ENCODE measurements at regions not wholly inside any gene's neighbourhood (a gene's known extent, or its start where the extent isn't known, plus 50 kb on each side); places are given as distances from the start of the nearest gene placed in this dataset.

GRCh38 chr18:47758000-47758399, 172.5 kb downstream of the SMAD2 start:
- DNase-seq, result no peak

DNA sequence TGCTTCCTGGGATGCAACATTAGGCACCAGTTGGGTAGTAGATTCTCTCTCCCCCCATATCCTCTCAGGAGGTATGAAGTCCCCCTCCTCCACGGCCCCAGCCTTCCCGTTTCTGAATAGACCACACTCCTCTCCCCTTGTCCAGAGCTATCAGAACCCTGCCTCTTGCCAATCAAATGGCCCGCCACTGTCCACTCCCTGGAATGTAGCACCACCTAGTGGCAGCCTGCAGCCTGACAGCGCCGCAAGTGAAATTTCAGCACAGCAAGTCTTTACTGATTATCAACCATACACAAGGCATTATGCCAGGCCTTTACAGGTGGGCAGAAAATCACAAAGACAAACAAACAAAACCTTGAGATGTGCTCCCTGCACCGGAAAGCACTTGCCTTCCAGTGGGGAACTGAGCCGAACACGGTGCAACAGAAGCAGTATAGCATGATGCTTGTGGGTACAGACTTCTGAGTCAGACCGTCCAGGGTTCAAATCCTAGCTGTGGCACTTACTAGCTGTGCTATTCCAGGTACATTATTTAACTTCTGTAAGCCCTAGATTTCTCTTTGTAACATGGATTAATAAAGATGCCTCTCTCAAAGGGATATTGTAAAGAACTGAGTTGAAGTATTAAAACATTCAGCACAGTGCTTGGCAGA, 174.0 kb downstream of the SMAD2 start:
- peak; percentile 64 for DNase-seq

DNA sequence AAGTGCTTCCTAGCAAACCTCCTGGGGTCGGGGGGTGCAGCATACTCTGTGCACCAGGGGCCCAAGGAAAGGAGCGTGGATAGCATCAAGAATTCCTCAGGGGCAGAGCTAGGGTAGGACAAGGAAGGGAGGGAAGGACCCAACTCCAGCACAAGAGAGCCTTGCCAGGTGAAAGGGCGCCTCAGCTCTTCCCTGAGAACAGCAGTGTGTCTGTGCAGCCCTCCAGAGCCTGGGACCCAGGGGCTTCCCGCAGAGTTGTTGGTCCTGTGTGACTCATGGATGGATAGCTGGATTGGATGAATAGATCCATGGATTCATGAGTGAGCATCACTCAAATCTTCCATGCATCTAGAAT, 175.4 kb downstream of the SMAD2 start:
- no peak for DNase-seq

- DNase-seq, result no peak
Measured at GRCh38 chr18:47754311-47755101, 176.0 kb downstream of the SMAD2 start.

- no peak for DNase-seq
Measured at GRCh38 chr18:47752796-47753645, 177.4 kb downstream of the SMAD2 start.

DNA sequence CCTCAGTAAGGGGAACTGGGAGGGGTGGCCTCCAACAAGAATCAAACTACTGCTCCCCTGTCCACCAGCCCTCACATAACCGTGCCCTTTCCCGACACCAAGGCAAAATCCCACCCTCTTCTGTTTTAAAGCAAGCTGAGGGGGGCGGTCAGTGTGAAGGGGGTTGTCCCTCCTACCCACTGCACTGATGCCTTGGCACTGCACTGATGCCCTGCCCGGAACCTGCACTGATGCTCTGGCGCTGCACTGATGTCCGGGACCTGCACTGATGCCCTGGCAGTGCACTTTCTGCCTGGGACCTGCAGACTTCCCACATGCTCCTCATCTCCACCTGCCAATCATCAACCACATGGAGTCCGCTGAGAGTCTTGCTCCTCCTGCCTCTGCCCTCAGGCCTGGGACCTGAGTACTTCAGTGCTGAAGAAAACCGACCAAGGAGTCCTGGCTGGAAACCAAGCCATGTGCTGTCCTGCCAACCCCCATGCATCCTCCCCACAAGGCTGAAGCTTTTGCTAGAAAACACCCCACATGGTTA, 179.5 kb downstream of the SMAD2 start:
- no peak for DNase-seq

- DNase-seq, result no peak
Measured at GRCh38 chr18:47749600-47749973, 180.9 kb downstream of the SMAD2 start.

DNA sequence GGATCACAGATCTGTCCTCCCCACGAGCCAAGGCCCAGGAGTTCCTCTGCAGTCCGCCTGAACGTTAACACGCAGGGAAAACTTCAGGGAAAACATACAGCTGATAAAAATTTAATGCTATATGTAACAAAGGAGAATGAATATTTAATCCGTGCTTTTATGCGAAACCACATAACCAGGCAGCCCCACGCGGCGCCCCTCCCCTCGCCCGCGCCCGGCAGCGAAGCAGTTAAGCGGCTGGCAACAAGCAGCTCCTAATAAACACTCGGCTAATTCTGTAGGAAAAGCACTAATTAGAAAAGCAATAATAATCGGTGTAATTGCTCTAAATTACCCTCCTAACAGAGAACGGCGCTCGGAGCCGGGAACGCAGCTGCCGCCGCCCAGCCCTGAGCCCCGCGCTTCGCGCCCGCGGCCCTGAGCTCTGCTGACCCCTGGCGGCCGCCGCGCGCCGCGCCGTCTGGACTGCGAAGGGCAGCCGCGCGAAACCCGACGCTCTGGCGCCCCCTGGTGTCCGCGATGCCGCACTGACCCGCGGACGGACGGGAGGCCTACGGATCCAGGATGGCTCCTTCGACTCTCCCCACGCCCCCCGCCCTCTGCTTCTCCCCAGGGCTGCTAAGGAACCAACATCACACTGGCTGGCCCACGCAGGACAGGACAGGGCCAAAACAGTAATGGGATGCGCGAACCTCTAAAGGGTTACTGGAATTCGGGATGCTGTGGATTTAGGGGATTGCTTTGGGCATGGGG, 181.4 kb downstream of the SMAD2 start:
- DNase-seq, result peak; percentile 76

DNA sequence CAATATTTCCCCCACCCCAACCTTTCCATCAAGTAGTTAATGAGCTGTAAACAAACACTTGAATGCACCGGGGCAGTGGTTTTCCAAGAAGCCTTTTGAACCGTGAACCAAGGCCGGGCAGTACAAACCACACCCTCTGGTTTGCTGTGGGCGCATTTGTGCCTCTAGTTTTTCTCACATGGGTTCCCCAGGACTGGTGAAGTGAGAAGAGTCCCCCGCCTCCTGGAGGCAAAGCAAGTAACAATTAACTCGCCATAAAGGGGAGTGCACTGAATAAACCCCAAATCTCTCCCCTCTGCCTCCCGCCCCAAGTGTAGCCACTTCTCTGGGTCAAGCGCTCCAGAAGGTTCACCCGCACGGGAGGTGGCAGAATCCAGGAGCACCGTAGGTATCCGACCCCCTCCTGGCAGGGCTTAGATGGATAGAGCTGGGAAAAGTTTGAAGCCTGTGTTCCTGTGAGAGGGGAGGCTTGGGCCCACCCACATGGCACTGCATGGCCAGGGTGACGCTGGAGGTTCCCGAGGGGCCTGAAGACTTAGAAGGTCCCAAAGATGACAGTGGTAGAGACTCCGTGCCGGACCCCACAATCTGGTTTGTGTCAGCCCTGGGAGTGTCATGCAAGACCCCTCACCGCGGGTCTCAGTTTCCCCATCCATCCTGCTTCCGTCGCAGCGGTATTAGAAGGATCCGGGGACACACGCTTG, 182.2 kb downstream of the SMAD2 start:
- no peak for DNase-seq

GRCh38 chr18:47747260-47747795, 183.1 kb downstream of the SMAD2 start:
- no peak for DNase-seq

DNA sequence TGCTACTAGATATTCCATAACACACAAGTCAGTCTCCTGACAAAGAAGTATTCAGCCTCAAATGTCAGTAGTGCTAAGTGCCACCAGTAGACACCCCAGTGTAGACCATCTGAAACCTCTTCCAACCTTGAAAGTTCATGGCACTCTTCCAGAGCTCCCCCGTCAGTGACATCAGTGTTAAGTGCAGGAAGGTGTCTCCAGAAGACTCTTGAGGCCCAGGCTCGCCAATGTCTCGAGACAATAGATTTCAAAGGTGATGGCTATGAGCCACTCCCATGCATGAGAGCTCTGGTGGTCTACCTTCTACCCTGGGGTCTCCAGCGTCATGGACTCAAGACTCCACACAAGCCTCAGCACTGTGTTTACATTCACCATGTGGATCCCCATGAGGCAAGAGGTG, 183.8 kb downstream of the SMAD2 start:
- DNase-seq, result no peak

DNA sequence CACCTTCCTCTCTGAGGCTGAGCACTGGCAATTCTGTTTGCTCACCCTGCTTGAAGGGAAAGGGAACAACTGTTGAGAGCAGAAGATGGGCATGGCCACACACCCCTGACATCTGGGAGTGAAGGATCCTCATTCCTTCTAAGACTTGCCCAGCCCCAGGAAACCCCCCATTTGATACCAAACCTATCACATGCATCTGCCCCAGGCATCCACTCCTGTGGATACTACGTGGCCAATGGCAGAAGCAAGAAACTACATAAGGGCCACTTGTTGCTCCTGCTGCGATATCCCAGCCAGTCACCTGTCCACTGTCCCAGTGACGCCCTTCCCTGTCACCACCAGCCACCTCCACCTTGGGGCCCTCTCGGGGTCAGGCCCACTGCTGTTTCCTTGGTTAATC, 185.2 kb downstream of the SMAD2 start:
- no peak for DNase-seq

DNA sequence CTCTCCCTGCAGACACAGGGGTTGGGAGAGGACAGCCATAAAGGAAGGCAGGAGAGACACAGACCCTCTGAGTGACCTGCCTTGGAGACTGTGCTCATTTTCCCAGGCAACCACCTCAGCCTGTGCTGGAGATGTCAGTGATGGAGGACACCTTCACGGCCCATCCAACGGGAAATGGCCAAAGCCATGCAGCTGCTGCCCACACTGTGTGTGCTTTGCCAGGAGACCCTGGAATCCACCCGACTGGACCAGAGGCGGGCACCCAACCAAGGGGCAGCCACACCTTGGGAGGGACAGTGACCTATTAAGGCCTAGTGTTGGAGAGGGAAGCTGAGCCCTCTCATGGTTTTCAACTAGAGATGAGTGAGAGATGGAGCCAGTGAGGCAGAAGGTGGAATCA, 192.5 kb downstream of the SMAD2 start:
- no peak for DNase-seq

DNA sequence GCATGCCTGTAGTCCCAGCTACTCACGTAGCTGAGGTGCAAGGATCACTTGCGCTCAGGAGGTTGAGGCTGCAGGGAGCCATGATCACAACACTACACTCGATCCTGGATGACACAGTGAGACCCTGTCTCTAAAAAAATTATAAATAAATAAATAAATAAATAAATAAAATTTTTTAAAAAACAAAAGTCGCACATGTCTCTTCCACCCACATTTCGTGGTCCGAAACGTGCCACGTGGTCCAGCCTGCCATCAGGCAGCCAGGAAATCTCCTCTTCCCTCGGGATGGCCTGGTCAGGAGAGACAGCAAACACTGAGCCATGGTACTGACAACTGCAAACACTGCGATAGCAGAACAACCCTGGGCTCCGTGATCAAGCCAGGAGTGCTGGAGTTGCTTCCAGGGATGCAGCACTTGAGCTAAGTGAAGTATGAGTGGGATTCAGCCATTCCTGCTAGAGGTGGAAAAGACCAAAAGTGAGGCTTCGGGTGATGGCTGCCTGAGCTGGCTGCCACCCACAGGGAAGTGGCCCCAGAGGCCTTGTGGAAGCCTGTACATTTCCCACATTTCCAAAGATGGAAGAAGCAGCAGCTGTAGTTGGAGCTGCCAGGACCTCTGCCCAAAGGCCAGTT, 193.1 kb downstream of the SMAD2 start:
- DNase-seq, result no peak

DNA sequence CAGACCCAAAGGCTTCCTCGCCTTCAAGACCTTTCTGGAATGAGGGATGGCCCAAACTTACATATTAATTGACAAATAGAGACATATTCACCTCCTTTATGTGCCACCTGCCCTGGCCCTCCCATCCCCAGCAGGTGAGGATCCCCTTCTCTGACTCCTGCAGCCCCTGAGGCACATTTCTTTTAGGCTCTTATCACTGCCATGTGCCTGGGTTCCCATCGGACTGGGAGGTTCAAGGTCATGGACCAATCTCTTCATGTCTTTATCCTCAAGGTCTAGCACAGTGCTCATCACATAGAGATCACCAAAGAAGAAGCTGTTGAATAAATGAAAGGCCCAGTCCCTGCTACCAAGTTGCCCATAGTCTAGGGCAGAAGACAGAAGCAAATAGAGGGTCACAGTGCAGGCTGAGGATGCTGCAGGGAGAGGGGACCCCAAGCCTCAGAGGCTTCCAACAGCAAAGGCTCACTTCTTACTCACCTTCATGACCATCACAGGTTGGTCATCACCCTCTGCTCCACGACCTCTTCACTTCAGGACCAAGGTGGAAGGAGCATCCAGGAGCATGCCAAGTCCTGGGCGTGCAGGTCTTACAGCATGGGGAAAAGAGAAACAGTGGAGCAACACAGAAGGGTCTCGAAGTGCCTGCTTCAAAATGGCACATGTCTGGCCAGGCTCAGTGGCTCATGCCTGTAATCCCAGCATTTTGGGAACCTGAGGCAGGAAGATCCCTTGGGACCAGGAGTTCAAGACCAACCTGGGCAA, 193.9 kb downstream of the SMAD2 start:
- no peak for DNase-seq

GRCh38 chr18:47735041-47735702, 195.3 kb downstream of the SMAD2 start:
- no peak for DNase-seq

DNA sequence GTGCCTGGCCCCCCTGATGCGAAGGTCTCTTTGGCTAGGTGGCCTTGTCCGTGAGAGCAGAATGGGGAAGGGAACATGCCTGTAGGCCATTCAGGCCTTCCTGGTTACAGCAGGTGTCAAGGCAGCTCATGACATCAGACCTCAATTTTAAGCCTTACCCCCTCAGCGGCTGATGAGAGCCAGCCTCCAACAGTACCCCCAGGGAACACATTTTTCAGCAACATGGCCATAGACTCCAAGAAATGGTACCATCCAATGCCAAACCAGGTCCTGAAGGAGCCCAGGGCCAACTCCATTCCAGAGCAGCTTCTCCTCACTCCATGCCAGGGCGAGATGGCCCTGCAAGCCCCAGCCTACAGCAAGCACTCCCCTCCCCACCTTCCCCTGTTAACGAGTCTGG, 199.2 kb downstream of the SMAD2 start:
- no peak for DNase-seq

DNA sequence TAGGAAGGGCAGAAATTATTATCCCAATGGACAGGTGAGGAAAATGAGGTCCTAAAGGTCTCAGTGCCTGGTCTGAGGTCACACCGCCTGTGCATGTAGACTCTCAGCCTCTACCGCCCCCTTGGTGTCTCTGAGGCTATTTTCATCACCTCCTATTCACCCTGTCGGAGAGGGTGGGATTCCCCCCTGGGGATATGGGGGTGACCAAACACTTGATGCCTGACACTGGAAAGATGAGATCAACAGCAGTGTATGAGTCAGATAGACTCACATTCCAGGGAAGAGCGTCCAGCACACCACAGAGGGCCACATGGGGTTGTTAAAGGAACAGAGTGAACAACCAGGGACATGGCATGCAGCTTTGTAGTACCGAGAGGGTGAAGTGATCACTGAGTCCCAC, 199.7 kb downstream of the SMAD2 start:
- no peak for DNase-seq

- no peak for DNase-seq
Measured at GRCh38 chr18:47729356-47729755, 201.1 kb downstream of the SMAD2 start.

DNA sequence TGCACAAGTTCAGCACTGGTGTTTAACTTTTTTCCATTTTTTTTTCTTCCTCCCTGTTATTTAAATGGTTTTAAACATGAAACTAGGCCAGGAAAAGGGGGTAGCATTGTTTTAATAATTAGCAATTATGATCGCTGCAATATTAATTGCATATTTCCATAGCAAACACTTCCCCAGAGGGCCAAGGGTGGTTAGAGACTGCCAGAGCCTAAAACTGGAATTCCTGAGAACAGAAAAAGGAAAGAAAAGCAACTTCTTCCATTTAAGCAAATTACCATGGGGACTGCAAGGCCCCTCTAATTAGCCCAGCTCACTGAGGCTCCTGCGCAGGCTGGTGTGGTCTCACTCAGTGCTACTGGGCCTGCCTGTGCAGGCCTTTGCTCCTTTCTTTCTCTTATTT, 201.5 kb downstream of the SMAD2 start:
- no peak for DNase-seq

All from midbrain (tissue), 1 donor.